Sigmoid colon (tissue), 6 donors: ENCODE measurements at regions not wholly inside any gene's neighbourhood (a gene's known extent, or its start where the extent isn't known, plus 50 kb on each side); places are given as distances from the start of the nearest gene placed in this dataset.

ENCODE experiments used
- DNase-seq: peaks from one replicate; pipeline ENCODE4 v3.0.0-alpha.2; 2019
- H3K27ac ChIP-seq, 4 donors: fragments of 200-600 bp; sonication (generic); one replicate each; pipeline ENCODE4 v1.5.1; 2016 to 2019; ENCODE audit warnings: mild to moderate bottlenecking in 1 of 4
- H3K27me3 ChIP-seq, 3 donors: fragments of 200-600 bp; sonication (generic); one replicate each; pipeline ENCODE4 v1.5.1; 2019; ENCODE audit warnings: mild to moderate bottlenecking in 1 of 3
- H3K36me3 ChIP-seq, 4 donors: fragments of 200-600 bp; sonication (generic); one replicate each; pipeline ENCODE4 v1.5.1; 2016 to 2019
- H3K4me1 ChIP-seq, 4 donors: fragments of 200-600 bp; sonication (generic); one replicate each; pipeline ENCODE4 v1.5.1; 2017 to 2019
- H3K4me3 ChIP-seq, 4 donors: fragments of 200-600 bp; sonication (generic); one replicate each; pipeline ENCODE4 v1.5.1; 2017 to 2019; ENCODE audit warnings: mild to moderate bottlenecking in 2 of 4, moderate library complexity in 1 of 4
- H3K9me3 ChIP-seq, 4 donors: fragments of 200-600 bp in 3 of 4; sonication (generic) in 3 of 4; one replicate each; pipeline versions ENCODE4 v1.5.1 to v1.6.1; 2013 to 2019
- CTCF ChIP-seq, 4 experiments: fragments of 450-650 bp in 3 of 4; fragments of 200-600 bp in 1 of 4; IDR thresholded peaks; one replicate each; pipeline ENCODE4 v1.5.1; 2016 to 2019; ENCODE audit warnings: antibody characterized with exemption in 4 of 4, mild to moderate bottlenecking in 3 of 4, moderate library complexity in 2 of 4
- EP300 ChIP-seq, 4 donors: sonication (generic); formaldehyde crosslinking; IDR thresholded peaks; one replicate each; pipeline ENCODE4 v1.6.1; 2017; ENCODE audit warnings: antibody characterized with exemption in 4 of 4
- POLR2A ChIP-seq, 2 donors: fragments of 450-650 bp; IDR thresholded peaks; one replicate each; pipeline ENCODE4 v1.6.1; 2016; ENCODE audit warnings: antibody characterized with exemption in 2 of 2, mild to moderate bottlenecking in 2 of 2, moderate library complexity in 2 of 2
- POLR2AphosphoS5 ChIP-seq, 4 donors: sonication (generic); formaldehyde crosslinking; IDR thresholded peaks; one replicate each; pipeline ENCODE4 v1.6.1; 2017; ENCODE audit warnings: antibody characterized with exemption in 4 of 4
- WGBS, 2 donors: extraction: QIAGEN DNeasy Blood & Tissue Kit; methylation state at CpG; one replicate each; pipeline ENCODE4 v1.1.7; 2013; 5-methylcytosine and 5-hydroxymethylcytosine counted together
- intact Hi-C: fragments of 100-400 bp; cut with DNase I; formaldehyde crosslinking; loops from one replicate; pipeline ENCODE4 v1.15.1; 2023
- donor health status: healthy with polysubstance abuse.
- donor health status: healthy.

GRCh38 chr21:27631471-27631870, 664.6 kb upstream of the ADAMTS5 start:
- DNase-seq: no peak
- no peaks in the 10 kb centered on the region for H3K27me3 ChIP-seq
- no peak overlapping the region for H3K27ac ChIP-seq
- no peaks in the 10 kb centered on the region for H3K36me3 ChIP-seq
- intact Hi-C loops: no loop called here
- H3K4me1 ChIP-seq: peaks cover 0 to 10% (median 6%) of the 10 kb centered on the region in 4 donors
- no peaks in the 10 kb centered on the region for H3K9me3 ChIP-seq
- 18 to 43% methylated on average over 1 of the region's 1 CpG for WGBS, 2 donors
- TF ChIP-seq POLR2AphosphoS5 (IDR thresholded peaks at IDR 0.05) (no peak), CTCF (IDR thresholded peaks at IDR 0.05) (no peak), POLR2A (IDR thresholded peaks at IDR 0.05) (no peak), EP300 (IDR thresholded peaks at IDR 0.05) (no peak)
- no peak overlapping the region for H3K4me3 ChIP-seq

GRCh38 chr21:27622631-27623030, 655.7 kb upstream of the ADAMTS5 start:
- Histone ChIP-seq H3K36me3 (no peaks in the 10 kb centered on the region), H3K4me1 (no peaks in the 10 kb centered on the region), H3K4me3 (no peak overlapping the region), H3K9me3 (no peaks in the 10 kb centered on the region), H3K27me3 (no peaks in the 10 kb centered on the region), H3K27ac (no peak overlapping the region)
- no peak for DNase-seq
- intact Hi-C loops: no loop called here
- TF ChIP-seq POLR2A (IDR thresholded peaks at IDR 0.05) (no peak), EP300 (IDR thresholded peaks at IDR 0.05) (no peak), POLR2AphosphoS5 (IDR thresholded peaks at IDR 0.05) (no peak), CTCF (IDR thresholded peaks at IDR 0.05) (no peak)
- 81 to 84% methylated on average over 1 of the region's 1 CpG for WGBS, 2 donors

GRCh38 chr21:27614231-27614630, 647.3 kb upstream of the ADAMTS5 start:
- H3K9me3 ChIP-seq: no peaks in the 10 kb centered on the region
- H3K36me3 ChIP-seq: no peaks in the 10 kb centered on the region
- no peak for DNase-seq
- H3K4me3 ChIP-seq: no peak overlapping the region
- no peaks in the 10 kb centered on the region for H3K4me1 ChIP-seq
- TF ChIP-seq EP300 (IDR thresholded peaks at IDR 0.05): no peak
- no peak for TF ChIP-seq CTCF (IDR thresholded peaks at IDR 0.05)
- no peak for TF ChIP-seq POLR2AphosphoS5 (IDR thresholded peaks at IDR 0.05)
- no peak for TF ChIP-seq POLR2A (IDR thresholded peaks at IDR 0.05)
- H3K27me3 ChIP-seq: no peaks in the 10 kb centered on the region
- H3K27ac ChIP-seq: no peak overlapping the region
- intact Hi-C loops: no loop called here
- WGBS, 2 donors: 74 to 75% methylated on average over 2 of the region's 2 CpGs

- WGBS, 2 donors: 92 to 97% methylated on average over 9 of the region's 9 CpGs
- Histone ChIP-seq H3K27ac (no peak overlapping the region), H3K9me3 (no peaks in the 10 kb centered on the region), H3K27me3 (no peaks in the 10 kb centered on the region), H3K36me3 (no peaks in the 10 kb centered on the region), H3K4me1 (no peaks in the 10 kb centered on the region), H3K4me3 (no peak overlapping the region)
- no peak for DNase-seq
- intact Hi-C loops: no loop called here
- TF ChIP-seq CTCF (IDR thresholded peaks at IDR 0.05): no peak
- no peak for TF ChIP-seq POLR2A (IDR thresholded peaks at IDR 0.05)
- no peak for TF ChIP-seq POLR2AphosphoS5 (IDR thresholded peaks at IDR 0.05)
Observed at GRCh38 chr21:27606422-27606821, 639.5 kb upstream of the ADAMTS5 start.

GRCh38 chr21:27596196-27596595, 629.3 kb upstream of the ADAMTS5 start:
- no peak for DNase-seq

More at GRCh38 chr21:27596196-27596595, 629.3 kb upstream of the ADAMTS5 start:
- Histone ChIP-seq H3K9me3 (no peaks in the 10 kb centered on the region), H3K4me1 (no peaks in the 10 kb centered on the region), H3K27ac (no peak overlapping the region), H3K27me3 (no peaks in the 10 kb centered on the region), H3K4me3 (no peak overlapping the region), H3K36me3 (no peaks in the 10 kb centered on the region)
- TF ChIP-seq EP300 (IDR thresholded peaks at IDR 0.05) (no peak), CTCF (IDR thresholded peaks at IDR 0.05) (no peak)
- intact Hi-C loops: no loop called here
